Adrenal gland (tissue), 5 donors: ENCODE measurements at regions not wholly inside any gene's neighbourhood (a gene's known extent, or its start where the extent isn't known, plus 50 kb on each side); places are given as distances from the start of the nearest gene placed in this dataset.

Experiments used
- POLR2A ChIP-seq, 2 donors: fragments of 450-650 bp; IDR thresholded peaks; one replicate each; pipeline ENCODE4 v1.6.1; 2017; ENCODE audit warnings: antibody characterized with exemption in 2 of 2, mild to moderate bottlenecking in 2 of 2, moderate library complexity in 1 of 2
- TF ChIP-seq, protein P1 (sequence below), 6 experiments: fragments of 450-650 bp in 4 of 6; fragments of 200-600 bp in 2 of 6; sonication (generic) in 1 of 6; IDR thresholded peaks; 1 replicate in 5 of 6; 2 replicates in 1 of 6; pipeline versions ENCODE4 v1.5.1 to v1.8.0; 2016 to 2021; ENCODE audit warnings: antibody characterized with exemption in 6 of 6, mild to moderate bottlenecking in 2 of 6, moderate library complexity in 1 of 6
- donor health status: DM: no; HTN: no; CAD: no.

DNA sequence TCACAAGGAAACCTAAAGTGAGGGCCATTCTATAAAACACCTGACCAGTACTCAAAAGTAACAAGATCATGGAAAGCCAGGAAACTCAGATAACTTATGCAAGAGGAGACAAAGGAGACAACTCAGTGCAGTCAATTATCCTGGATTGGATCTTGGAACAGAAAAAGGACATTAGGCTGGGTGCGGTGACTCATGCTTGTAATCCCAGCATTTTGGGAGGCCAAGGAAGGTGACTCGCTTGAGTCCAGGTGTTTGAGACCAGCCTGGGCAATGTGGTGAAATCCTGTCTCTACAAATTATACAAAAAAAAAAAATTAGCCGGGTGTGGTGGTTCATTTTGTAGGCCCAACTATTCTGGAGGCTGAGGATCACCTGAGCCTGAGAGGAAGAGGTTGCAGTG is 424.5 kb upstream of the SPRED2 start:
- TF ChIP-seq, protein P1, sequence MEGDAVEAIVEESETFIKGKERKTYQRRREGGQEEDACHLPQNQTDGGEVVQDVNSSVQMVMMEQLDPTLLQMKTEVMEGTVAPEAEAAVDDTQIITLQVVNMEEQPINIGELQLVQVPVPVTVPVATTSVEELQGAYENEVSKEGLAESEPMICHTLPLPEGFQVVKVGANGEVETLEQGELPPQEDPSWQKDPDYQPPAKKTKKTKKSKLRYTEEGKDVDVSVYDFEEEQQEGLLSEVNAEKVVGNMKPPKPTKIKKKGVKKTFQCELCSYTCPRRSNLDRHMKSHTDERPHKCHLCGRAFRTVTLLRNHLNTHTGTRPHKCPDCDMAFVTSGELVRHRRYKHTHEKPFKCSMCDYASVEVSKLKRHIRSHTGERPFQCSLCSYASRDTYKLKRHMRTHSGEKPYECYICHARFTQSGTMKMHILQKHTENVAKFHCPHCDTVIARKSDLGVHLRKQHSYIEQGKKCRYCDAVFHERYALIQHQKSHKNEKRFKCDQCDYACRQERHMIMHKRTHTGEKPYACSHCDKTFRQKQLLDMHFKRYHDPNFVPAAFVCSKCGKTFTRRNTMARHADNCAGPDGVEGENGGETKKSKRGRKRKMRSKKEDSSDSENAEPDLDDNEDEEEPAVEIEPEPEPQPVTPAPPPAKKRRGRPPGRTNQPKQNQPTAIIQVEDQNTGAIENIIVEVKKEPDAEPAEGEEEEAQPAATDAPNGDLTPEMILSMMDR (IDR thresholded peaks at IDR 0.05), result no peak
- no peak for TF ChIP-seq POLR2A (IDR thresholded peaks at IDR 0.05)
